ENCODE measurements at regions not wholly inside any gene's neighbourhood (a gene's known extent, or its start where the extent isn't known, plus 50 kb on each side); places are given as distances from the start of the nearest gene placed in this dataset.

- TF ChIP-seq EP300 (IDR thresholded peaks at IDR 0.05; ENCODE audit: borderline replicate concordance in 1 of 2, control insufficient read depth in 1 of 2, low read depth in 2 of 2, low read length in 2 of 2) (no peak), SIX5 (IDR thresholded peaks at IDR 0.05; ENCODE audit: low read depth, low read length, severe bottlenecking) (no peak), SIN3A (IDR thresholded peaks at IDR 0.05; ENCODE audit: low read depth, low read length) (no peak), TAF1 (IDR thresholded peaks at IDR 0.05; ENCODE audit: borderline replicate concordance, low read depth, low read length) (no peak), POLR2AphosphoS5 (IDR thresholded peaks at IDR 0.05; ENCODE audit: low read length) (no peak), SP1 (IDR thresholded peaks at IDR 0.05; ENCODE audit: low read depth, low read length) (no peak)
- TF ChIP-seq, protein P1, sequence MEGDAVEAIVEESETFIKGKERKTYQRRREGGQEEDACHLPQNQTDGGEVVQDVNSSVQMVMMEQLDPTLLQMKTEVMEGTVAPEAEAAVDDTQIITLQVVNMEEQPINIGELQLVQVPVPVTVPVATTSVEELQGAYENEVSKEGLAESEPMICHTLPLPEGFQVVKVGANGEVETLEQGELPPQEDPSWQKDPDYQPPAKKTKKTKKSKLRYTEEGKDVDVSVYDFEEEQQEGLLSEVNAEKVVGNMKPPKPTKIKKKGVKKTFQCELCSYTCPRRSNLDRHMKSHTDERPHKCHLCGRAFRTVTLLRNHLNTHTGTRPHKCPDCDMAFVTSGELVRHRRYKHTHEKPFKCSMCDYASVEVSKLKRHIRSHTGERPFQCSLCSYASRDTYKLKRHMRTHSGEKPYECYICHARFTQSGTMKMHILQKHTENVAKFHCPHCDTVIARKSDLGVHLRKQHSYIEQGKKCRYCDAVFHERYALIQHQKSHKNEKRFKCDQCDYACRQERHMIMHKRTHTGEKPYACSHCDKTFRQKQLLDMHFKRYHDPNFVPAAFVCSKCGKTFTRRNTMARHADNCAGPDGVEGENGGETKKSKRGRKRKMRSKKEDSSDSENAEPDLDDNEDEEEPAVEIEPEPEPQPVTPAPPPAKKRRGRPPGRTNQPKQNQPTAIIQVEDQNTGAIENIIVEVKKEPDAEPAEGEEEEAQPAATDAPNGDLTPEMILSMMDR (IDR thresholded peaks at IDR 0.05 in 2 of 3, conservative IDR thresholded peaks at IDR 0.05 in 1 of 3; ENCODE audit: control insufficient read depth in 2 of 3, extremely low read depth in 1 of 3, insufficient read depth in 1 of 3, low read depth in 3 of 3, low read length in 3 of 3): no peak
- TF ChIP-seq, protein P2, sequence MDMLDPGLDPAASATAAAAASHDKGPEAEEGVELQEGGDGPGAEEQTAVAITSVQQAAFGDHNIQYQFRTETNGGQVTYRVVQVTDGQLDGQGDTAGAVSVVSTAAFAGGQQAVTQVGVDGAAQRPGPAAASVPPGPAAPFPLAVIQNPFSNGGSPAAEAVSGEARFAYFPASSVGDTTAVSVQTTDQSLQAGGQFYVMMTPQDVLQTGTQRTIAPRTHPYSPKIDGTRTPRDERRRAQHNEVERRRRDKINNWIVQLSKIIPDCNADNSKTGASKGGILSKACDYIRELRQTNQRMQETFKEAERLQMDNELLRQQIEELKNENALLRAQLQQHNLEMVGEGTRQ (IDR thresholded peaks at IDR 0.05; ENCODE audit: borderline replicate concordance, low read depth, low read length): no peak
These were observed 196.3 kb upstream of the LMCD1 start for GRCh38 chr3:8305371-8305770.
